ENCODE measurements at regions not wholly inside any gene's neighbourhood (a gene's known extent, or its start where the extent isn't known, plus 50 kb on each side); places are given as distances from the start of the nearest gene placed in this dataset.

- no peak for DNase-seq
These were observed 233.0 kb upstream of the RAB4A start for GRCh38 chr1:229037806-229038405.

- DNase-seq = no peak
These were observed 230.1 kb upstream of the RAB4A start for GRCh38 chr1:229040630-229041358.

GRCh38 chr1:229041946-229042345 lies 229.0 kb upstream of the RAB4A start:
- DNase-seq = no peak

GRCh38 chr1:229042482-229042881 lies 228.4 kb upstream of the RAB4A start:
- DNase-seq = no peak

GRCh38 chr1:229043115-229043514 lies 227.8 kb upstream of the RAB4A start:
- no peak for DNase-seq

GRCh38 chr1:229046251-229046853 lies 224.6 kb upstream of the RAB4A start:
- no peak for DNase-seq

- DNase-seq = no peak
These were observed 223.6 kb upstream of the RAB4A start for GRCh38 chr1:229047161-229047839.

- DNase-seq = no peak
These were observed 222.9 kb upstream of the RAB4A start for GRCh38 chr1:229047840-229048620.

GRCh38 chr1:229048896-229049295 lies 222.0 kb upstream of the RAB4A start:
- no peak for DNase-seq

- no peak for DNase-seq
These were observed 214.9 kb upstream of the RAB4A start for GRCh38 chr1:229056046-229056445.

- peak; percentile 37 for DNase-seq
These were observed 212.8 kb upstream of the RAB4A start for GRCh38 chr1:229058111-229058561.

- DNase-seq = no peak
These were observed 212.2 kb upstream of the RAB4A start for GRCh38 chr1:229058729-229059128.

GRCh38 chr1:229059671-229060539 lies 211.0 kb upstream of the RAB4A start:
- no peak for DNase-seq

GRCh38 chr1:229062135-229062534 lies 208.8 kb upstream of the RAB4A start:
- no peak for DNase-seq

GRCh38 chr1:229063154-229063773 lies 207.6 kb upstream of the RAB4A start:
- no peak for DNase-seq

GRCh38 chr1:229064320-229065168 lies 206.4 kb upstream of the RAB4A start:
- DNase-seq = no peak

- DNase-seq = no peak
These were observed 205.3 kb upstream of the RAB4A start for GRCh38 chr1:229065613-229066012.

GRCh38 chr1:229066591-229066990 lies 204.3 kb upstream of the RAB4A start:
- DNase-seq = no peak

- DNase-seq = no peak
These were observed 203.4 kb upstream of the RAB4A start for GRCh38 chr1:229067546-229067945.

GRCh38 chr1:229068270-229068987 lies 202.5 kb upstream of the RAB4A start:
- no peak for DNase-seq
